NCI-H2227 (cell line): ENCODE measurements at regions not wholly inside any gene's neighbourhood (a gene's known extent, or its start where the extent isn't known, plus 50 kb on each side); places are given as distances from the start of the nearest gene placed in this dataset.

ENCODE experiments used
- DNase-seq: peaks from one replicate; lab custom pipeline; 2025; ENCODE audit not compliant: unreplicated experiment; lab: John Stamatoyannopoulos, UW

- no peak for DNase-seq
These were observed 383.0 kb downstream of the DIRAS2 start for GRCh38 chr9:90259311-90260246.

- DNase-seq = no peak
These were observed 380.9 kb downstream of the DIRAS2 start for GRCh38 chr9:90261698-90262097.

GRCh38 chr9:90268613-90269012 lies 374.0 kb downstream of the DIRAS2 start:
- no peak for DNase-seq

GRCh38 chr9:90271707-90272106 lies 370.9 kb downstream of the DIRAS2 start:
- no peak for DNase-seq

- no peak for DNase-seq
These were observed 367.9 kb downstream of the DIRAS2 start for GRCh38 chr9:90274725-90275124.

GRCh38 chr9:90285946-90286345 lies 356.7 kb downstream of the DIRAS2 start:
- DNase-seq = no peak

- DNase-seq = no peak
These were observed 354.9 kb downstream of the DIRAS2 start for GRCh38 chr9:90287567-90288274.

- DNase-seq = no peak
These were observed 354.4 kb downstream of the DIRAS2 start for GRCh38 chr9:90288275-90288639.

- no peak for DNase-seq
These were observed 351.7 kb downstream of the DIRAS2 start for GRCh38 chr9:90290716-90291485.

GRCh38 chr9:90296539-90296938 lies 346.1 kb downstream of the DIRAS2 start:
- DNase-seq = peak; percentile 19

- no peak for DNase-seq
These were observed 342.7 kb downstream of the DIRAS2 start for GRCh38 chr9:90299968-90300367.

GRCh38 chr9:90300611-90301276 lies 341.9 kb downstream of the DIRAS2 start:
- no peak for DNase-seq

GRCh38 chr9:90301277-90301653 lies 341.4 kb downstream of the DIRAS2 start:
- DNase-seq = peak; percentile 3

- DNase-seq = no peak
These were observed 339.0 kb downstream of the DIRAS2 start for GRCh38 chr9:90303655-90304054.

GRCh38 chr9:90306158-90306557 lies 336.5 kb downstream of the DIRAS2 start:
- DNase-seq = no peak

- peak; percentile 80 for DNase-seq
These were observed 335.3 kb downstream of the DIRAS2 start for GRCh38 chr9:90307167-90307833.

GRCh38 chr9:90307891-90308290 lies 334.7 kb downstream of the DIRAS2 start:
- no peak for DNase-seq

- DNase-seq = no peak
These were observed 333.9 kb downstream of the DIRAS2 start for GRCh38 chr9:90308691-90309090.

- DNase-seq = no peak
These were observed 332.7 kb downstream of the DIRAS2 start for GRCh38 chr9:90309809-90310520.

GRCh38 chr9:90310521-90310876 lies 332.1 kb downstream of the DIRAS2 start:
- no peak for DNase-seq
